GM10266 (cell line): ENCODE measurements at regions not wholly inside any gene's neighbourhood (a gene's known extent, or its start where the extent isn't known, plus 50 kb on each side); places are given as distances from the start of the nearest gene placed in this dataset.
"Not testable (repeated sequence)": the region's sequence is repeated elsewhere in the genome, so short reads cannot be mapped to it uniquely, and the experiment has no call there.

Source experiments
- DNase-seq: peaks from one replicate; pipeline ENCODE4 v3.0.0; 2012; ENCODE audit errors: extremely low spot score
- CTCF ChIP-seq: IDR thresholded peaks from 2 replicates; pipeline ENCODE4 v1.5.1; 2012; ENCODE audit warnings: mild to moderate bottlenecking, low read depth; ENCODE audit not compliant: control insufficient read depth, insufficient read depth; ENCODE audit errors: missing control alignments

GRCh38 chr13:54597540-54598088 is 1569.0 kb downstream of the OLFM4 start:
- TF ChIP-seq CTCF: no peak
- no peak for DNase-seq

GRCh38 chr13:54599413-54599812 is 1570.8 kb downstream of the OLFM4 start:
- TF ChIP-seq CTCF: no peak
- DNase-seq: no peak

- no peak for DNase-seq
- no peak for TF ChIP-seq CTCF
Observed at GRCh38 chr13:54606944-54607343, 1578.3 kb downstream of the OLFM4 start.

GRCh38 chr13:54607421-54607820 is 1578.8 kb downstream of the OLFM4 start:
- no peak for TF ChIP-seq CTCF
- no peak for DNase-seq

GRCh38 chr13:54611390-54611789 is 1582.8 kb downstream of the OLFM4 start:
- no peak for DNase-seq

GRCh38 chr13:54614726-54615125 is 1586.1 kb downstream of the OLFM4 start:
- DNase-seq: no peak
- no peak for TF ChIP-seq CTCF

More at GRCh38 chr13:54611390-54611789, 1582.8 kb downstream of the OLFM4 start:
- TF ChIP-seq CTCF: no peak

- not testable (repeated sequence) for DNase-seq
Observed at GRCh38 chr13:54626504-54626903, 1597.9 kb downstream of the OLFM4 start.
